ENCODE measurements at regions not wholly inside any gene's neighbourhood (a gene's known extent, or its start where the extent isn't known, plus 50 kb on each side); places are given as distances from the start of the nearest gene placed in this dataset.
A peak's percentile ranks its signal among the peaks of the same experiment; 100 is the strongest.
"Not testable (repeated sequence)": the region's sequence is repeated elsewhere in the genome, so short reads cannot be mapped to it uniquely, and the experiment has no call there.

- H3K9me3 ChIP-seq (ENCODE audit: insufficient read depth, low read length, severe bottlenecking); H3K4me1 ChIP-seq (ENCODE audit: insufficient read depth, low read length); H2AFZ ChIP-seq (ENCODE audit: low read depth, low read length); H4K20me1 ChIP-seq (ENCODE audit: insufficient read depth, low read length); H3K27ac ChIP-seq (ENCODE audit: low read length); H3K9ac ChIP-seq (ENCODE audit: low read depth, low read length); H3K4me2 ChIP-seq (ENCODE audit: insufficient read depth, low read length); H3K36me3 ChIP-seq (ENCODE audit: insufficient read depth, low read length); H3K27me3 ChIP-seq (ENCODE audit: insufficient read depth, low read length, poor library complexity); H3K4me3 ChIP-seq (ENCODE audit: low read depth in 1 of 2, low read length in 2 of 2); ATAC-seq (ENCODE audit: insufficient read depth, low read depth); H3K79me2 ChIP-seq (ENCODE audit: insufficient read depth, low read length): not testable (repeated sequence)
- peak; percentile 49 for DNase-seq
- TF ChIP-seq CTCF (IDR thresholded peaks at IDR 0.05; ENCODE audit: borderline replicate concordance, extremely low read depth, low read length, poor library complexity, severe bottlenecking), result peak; percentile 41
Measured at GRCh38 chr5:21485458-21486000, 1367.6 kb downstream of the CDH12 start.

- H2AFZ ChIP-seq (ENCODE audit: low read depth, low read length); DNase-seq; H3K4me3 ChIP-seq (ENCODE audit: low read depth in 1 of 2, low read length in 2 of 2); H3K4me2 ChIP-seq (ENCODE audit: insufficient read depth, low read length); H3K9ac ChIP-seq (ENCODE audit: low read depth, low read length); H3K4me1 ChIP-seq (ENCODE audit: insufficient read depth, low read length); H3K27ac ChIP-seq (ENCODE audit: low read length); H3K79me2 ChIP-seq (ENCODE audit: insufficient read depth, low read length); H3K27me3 ChIP-seq (ENCODE audit: insufficient read depth, low read length, poor library complexity); H4K20me1 ChIP-seq (ENCODE audit: insufficient read depth, low read length); H3K9me3 ChIP-seq (ENCODE audit: insufficient read depth, low read length, severe bottlenecking); ATAC-seq (ENCODE audit: insufficient read depth, low read depth): not testable (repeated sequence)
- H3K36me3 ChIP-seq (ENCODE audit: insufficient read depth, low read length), result peaks cover 12% of the 10 kb centered on the region
Measured at GRCh38 chr5:21484498-21484889, 1368.7 kb downstream of the CDH12 start.

- not testable (repeated sequence) for ATAC-seq (ENCODE audit: insufficient read depth, low read depth); H3K4me2 ChIP-seq (ENCODE audit: insufficient read depth, low read length)
- peaks cover 12% of the 10 kb centered on the region for H3K36me3 ChIP-seq (ENCODE audit: insufficient read depth, low read length)
Measured at GRCh38 chr5:21483790-21484497, 1369.2 kb downstream of the CDH12 start.

GRCh38 chr5:21482983-21483650 is 1370.0 kb downstream of the CDH12 start:
- not testable (repeated sequence) for H3K4me2 ChIP-seq (ENCODE audit: insufficient read depth, low read length); H3K9ac ChIP-seq (ENCODE audit: low read depth, low read length); H3K27me3 ChIP-seq (ENCODE audit: insufficient read depth, low read length, poor library complexity); H3K79me2 ChIP-seq (ENCODE audit: insufficient read depth, low read length); H3K27ac ChIP-seq (ENCODE audit: low read length); H3K9me3 ChIP-seq (ENCODE audit: insufficient read depth, low read length, severe bottlenecking); DNase-seq; ATAC-seq (ENCODE audit: insufficient read depth, low read depth); H2AFZ ChIP-seq (ENCODE audit: low read depth, low read length); H4K20me1 ChIP-seq (ENCODE audit: insufficient read depth, low read length); H3K4me3 ChIP-seq (ENCODE audit: low read depth in 1 of 2, low read length in 2 of 2); H3K4me1 ChIP-seq (ENCODE audit: insufficient read depth, low read length)
- H3K36me3 ChIP-seq (ENCODE audit: insufficient read depth, low read length), result peaks cover 12% of the 10 kb centered on the region

More at GRCh38 chr5:21483790-21484497, 1369.2 kb downstream of the CDH12 start:
- not testable (repeated sequence) for H4K20me1 ChIP-seq (ENCODE audit: insufficient read depth, low read length); H3K4me1 ChIP-seq (ENCODE audit: insufficient read depth, low read length); H3K79me2 ChIP-seq (ENCODE audit: insufficient read depth, low read length); H2AFZ ChIP-seq (ENCODE audit: low read depth, low read length); DNase-seq; H3K4me3 ChIP-seq (ENCODE audit: low read depth in 1 of 2, low read length in 2 of 2); H3K27ac ChIP-seq (ENCODE audit: low read length); H3K9ac ChIP-seq (ENCODE audit: low read depth, low read length); H3K27me3 ChIP-seq (ENCODE audit: insufficient read depth, low read length, poor library complexity); H3K9me3 ChIP-seq (ENCODE audit: insufficient read depth, low read length, severe bottlenecking)

GRCh38 chr5:21482522-21482921 is 1370.6 kb downstream of the CDH12 start:
- H3K9me3 ChIP-seq (ENCODE audit: insufficient read depth, low read length, severe bottlenecking); H3K4me2 ChIP-seq (ENCODE audit: insufficient read depth, low read length); H3K4me3 ChIP-seq (ENCODE audit: low read depth in 1 of 2, low read length in 2 of 2); H3K79me2 ChIP-seq (ENCODE audit: insufficient read depth, low read length); H3K4me1 ChIP-seq (ENCODE audit: insufficient read depth, low read length); ATAC-seq (ENCODE audit: insufficient read depth, low read depth); H4K20me1 ChIP-seq (ENCODE audit: insufficient read depth, low read length); H3K27me3 ChIP-seq (ENCODE audit: insufficient read depth, low read length, poor library complexity); H2AFZ ChIP-seq (ENCODE audit: low read depth, low read length); H3K9ac ChIP-seq (ENCODE audit: low read depth, low read length); DNase-seq; H3K27ac ChIP-seq (ENCODE audit: low read length): not testable (repeated sequence)
- H3K36me3 ChIP-seq (ENCODE audit: insufficient read depth, low read length), result peaks cover 12% of the 10 kb centered on the region

- not testable (repeated sequence) for DNase-seq; H3K4me2 ChIP-seq (ENCODE audit: insufficient read depth, low read length); H2AFZ ChIP-seq (ENCODE audit: low read depth, low read length); H3K9ac ChIP-seq (ENCODE audit: low read depth, low read length); H3K27ac ChIP-seq (ENCODE audit: low read length); H3K79me2 ChIP-seq (ENCODE audit: insufficient read depth, low read length); H3K27me3 ChIP-seq (ENCODE audit: insufficient read depth, low read length, poor library complexity); H3K9me3 ChIP-seq (ENCODE audit: insufficient read depth, low read length, severe bottlenecking); H3K4me1 ChIP-seq (ENCODE audit: insufficient read depth, low read length); H4K20me1 ChIP-seq (ENCODE audit: insufficient read depth, low read length); H3K4me3 ChIP-seq (ENCODE audit: low read depth in 1 of 2, low read length in 2 of 2); ATAC-seq (ENCODE audit: insufficient read depth, low read depth)
- H3K36me3 ChIP-seq (ENCODE audit: insufficient read depth, low read length), result peaks cover 12% of the 10 kb centered on the region
Measured at GRCh38 chr5:21481320-21482270, 1371.5 kb downstream of the CDH12 start.

- H3K9ac ChIP-seq (ENCODE audit: low read depth, low read length); H4K20me1 ChIP-seq (ENCODE audit: insufficient read depth, low read length); H3K9me3 ChIP-seq (ENCODE audit: insufficient read depth, low read length, severe bottlenecking); H3K27me3 ChIP-seq (ENCODE audit: insufficient read depth, low read length, poor library complexity); H3K4me2 ChIP-seq (ENCODE audit: insufficient read depth, low read length); H3K4me1 ChIP-seq (ENCODE audit: insufficient read depth, low read length); ATAC-seq (ENCODE audit: insufficient read depth, low read depth); H3K4me3 ChIP-seq (ENCODE audit: low read depth in 1 of 2, low read length in 2 of 2); H2AFZ ChIP-seq (ENCODE audit: low read depth, low read length); H3K79me2 ChIP-seq (ENCODE audit: insufficient read depth, low read length); DNase-seq; H3K27ac ChIP-seq (ENCODE audit: low read length): not testable (repeated sequence)
- H3K36me3 ChIP-seq (ENCODE audit: insufficient read depth, low read length), result peaks cover 12% of the 10 kb centered on the region
Measured at GRCh38 chr5:21480054-21480453, 1373.1 kb downstream of the CDH12 start.

Data from DND-41 (cell line).